SHP77 (cell line): ENCODE measurements at regions not wholly inside any gene's neighbourhood (a gene's known extent, or its start where the extent isn't known, plus 50 kb on each side); places are given as distances from the start of the nearest gene placed in this dataset.
"Not testable (repeated sequence)": the region's sequence is repeated elsewhere in the genome, so short reads cannot be mapped to it uniquely, and the experiment has no call there.

Experiments
- DNase-seq, 2 experiments: peaks; one replicate each; lab custom pipeline; 2025; lab: John Stamatoyannopoulos, UW

GRCh38 chr7:121561717-121562116 lies 165.6 kb upstream of the FAM3C start:
- DNase-seq, result peak in 1 of 2 experiments; percentile 27

GRCh38 chr7:121560267-121560990 lies 164.3 kb upstream of the FAM3C start:
- DNase-seq, result no peak

GRCh38 chr7:121558288-121558687 lies 162.2 kb upstream of the FAM3C start:
- DNase-seq, result peak in 1 of 2 experiments; percentile 6

GRCh38 chr7:121557034-121557892 lies 161.2 kb upstream of the FAM3C start:
- DNase-seq, result no peak

GRCh38 chr7:121555558-121555957 lies 159.4 kb upstream of the FAM3C start:
- DNase-seq, result no peak

- DNase-seq, result peak; percentile 34 to 52
Observed at GRCh38 chr7:121547544-121548092, 151.5 kb upstream of the FAM3C start.

- no peak for DNase-seq
Observed at GRCh38 chr7:121546632-121547543, 150.8 kb upstream of the FAM3C start.

- DNase-seq, result no peak
Observed at GRCh38 chr7:121545418-121545817, 149.3 kb upstream of the FAM3C start.

GRCh38 chr7:121544726-121545125 lies 148.6 kb upstream of the FAM3C start:
- no peak for DNase-seq

GRCh38 chr7:121544238-121544637 lies 148.1 kb upstream of the FAM3C start:
- DNase-seq, result no peak

- no peak for DNase-seq
Observed at GRCh38 chr7:121541457-121541856, 145.3 kb upstream of the FAM3C start.

GRCh38 chr7:121540138-121540537 lies 144.0 kb upstream of the FAM3C start:
- no peak for DNase-seq

- DNase-seq, result no peak
Observed at GRCh38 chr7:121537031-121537430, 140.9 kb upstream of the FAM3C start.

GRCh38 chr7:121531175-121532070 lies 135.3 kb upstream of the FAM3C start:
- DNase-seq, result no peak

- no peak for DNase-seq
Observed at GRCh38 chr7:121530227-121531174, 134.4 kb upstream of the FAM3C start.

- no peak for DNase-seq
Observed at GRCh38 chr7:121529003-121529402, 132.9 kb upstream of the FAM3C start.

GRCh38 chr7:121526210-121526609 lies 130.1 kb upstream of the FAM3C start:
- DNase-seq, result not testable (repeated sequence)

GRCh38 chr7:121525155-121525819 lies 129.2 kb upstream of the FAM3C start:
- no peak for DNase-seq
